ENCODE measurements at regions not wholly inside any gene's neighbourhood (a gene's known extent, or its start where the extent isn't known, plus 50 kb on each side); places are given as distances from the start of the nearest gene placed in this dataset.

- no peak for DNase-seq (ENCODE audit: low read depth in 2 of 2)
Measured at GRCh38 chr7:16320099-16320660, 101.2 kb downstream of the CRPPA start.

GRCh38 chr7:16318989-16319915 is 102.1 kb downstream of the CRPPA start:
- peak in 1 of 2 donors; percentile 24 for DNase-seq (ENCODE audit: low read depth in 2 of 2)

GRCh38 chr7:16318463-16318862 is 102.9 kb downstream of the CRPPA start:
- no peak for DNase-seq (ENCODE audit: low read depth in 2 of 2)

- DNase-seq (ENCODE audit: low read depth in 2 of 2): no peak
Measured at GRCh38 chr7:16317406-16317805, 103.9 kb downstream of the CRPPA start.

- DNase-seq (ENCODE audit: low read depth in 2 of 2): no peak
Measured at GRCh38 chr7:16315280-16315679, 106.1 kb downstream of the CRPPA start.

GRCh38 chr7:16309129-16309528 is 112.2 kb downstream of the CRPPA start:
- no peak for DNase-seq (ENCODE audit: low read depth in 2 of 2)

- no peak for DNase-seq (ENCODE audit: low read depth in 2 of 2)
Measured at GRCh38 chr7:16301291-16301690, 120.0 kb downstream of the CRPPA start.

- no peak for DNase-seq (ENCODE audit: low read depth in 2 of 2)
Measured at GRCh38 chr7:16300361-16300895, 120.9 kb downstream of the CRPPA start.

GRCh38 chr7:16299853-16300252 is 121.5 kb downstream of the CRPPA start:
- DNase-seq (ENCODE audit: low read depth in 2 of 2): no peak

- DNase-seq (ENCODE audit: low read depth in 2 of 2): no peak
Measured at GRCh38 chr7:16298221-16298620, 123.1 kb downstream of the CRPPA start.

GRCh38 chr7:16295558-16295957 is 125.8 kb downstream of the CRPPA start:
- DNase-seq (ENCODE audit: low read depth in 2 of 2): no peak

GRCh38 chr7:16293669-16294425 is 127.5 kb downstream of the CRPPA start:
- DNase-seq (ENCODE audit: low read depth in 2 of 2): no peak

- DNase-seq (ENCODE audit: low read depth in 2 of 2): no peak
Measured at GRCh38 chr7:16284581-16284980, 136.8 kb downstream of the CRPPA start.

- no peak for DNase-seq (ENCODE audit: low read depth in 2 of 2)
Measured at GRCh38 chr7:16278167-16278787, 143.1 kb downstream of the CRPPA start.

GRCh38 chr7:16271990-16272665 is 149.2 kb downstream of the CRPPA start:
- no peak for DNase-seq (ENCODE audit: low read depth in 2 of 2)

- no peak for DNase-seq (ENCODE audit: low read depth in 2 of 2)
Measured at GRCh38 chr7:16271355-16271915, 149.9 kb downstream of the CRPPA start.

- DNase-seq (ENCODE audit: low read depth in 2 of 2): no peak
Measured at GRCh38 chr7:16270844-16271243, 150.5 kb downstream of the CRPPA start.

- peak in 1 of 2 donors; percentile 28 for DNase-seq (ENCODE audit: low read depth in 2 of 2)
Measured at GRCh38 chr7:16268821-16269768, 152.2 kb downstream of the CRPPA start.
